H1 (cell line): ENCODE measurements at regions not wholly inside any gene's neighbourhood (a gene's known extent, or its start where the extent isn't known, plus 50 kb on each side); places are given as distances from the start of the nearest gene placed in this dataset.

Experiments
- ASH2L ChIP-seq: fragments of 200-600, 300-600 bp; sonication (generic); IDR thresholded peaks from one replicate; pipeline ENCODE4 v1.7.1; 2017; ENCODE audit warnings: low read length
- EP300 ChIP-seq, 2 experiments: IDR thresholded peaks; 1 replicate in 1 of 2; 2 replicates in 1 of 2; pipeline ENCODE4 v1.6.1; 2011 to 2012; ENCODE audit warnings: low read depth in 2 of 2, low read length in 2 of 2, mild to moderate bottlenecking in 2 of 2, borderline replicate concordance in 1 of 2, inconsistent platforms in 1 of 2, moderate library complexity in 1 of 2
- GABPA ChIP-seq: IDR thresholded peaks from 2 replicates; pipeline ENCODE4 v1.6.1; 2011; ENCODE audit warnings: mild to moderate bottlenecking, low read length, moderate library complexity, borderline replicate concordance; ENCODE audit not compliant: insufficient read depth
- POLR2A ChIP-seq, 2 experiments: IDR thresholded peaks; 1 replicate in 1 of 2; 2 replicates in 1 of 2; pipeline ENCODE4 v1.6.1; 2011; ENCODE audit warnings: low read depth in 2 of 2, low read length in 2 of 2, mild to moderate bottlenecking in 2 of 2; ENCODE audit errors: control extremely low read depth in 1 of 2
- POLR2AphosphoS5 ChIP-seq: IDR thresholded peaks from 2 replicates; pipeline ENCODE4 v1.6.1; 2011; ENCODE audit warnings: low read depth, low read length
- RBBP5 ChIP-seq: IDR thresholded peaks from 2 replicates; pipeline ENCODE4 v1.7.1; 2012; ENCODE audit warnings: low read depth, mild to moderate bottlenecking, inconsistent platforms, low read length, moderate library complexity, borderline replicate concordance
- TF ChIP-seq, protein P1 (sequence below), 3 experiments: IDR thresholded peaks; 1 replicate in 2 of 3; 2 replicates in 1 of 3; pipeline versions ENCODE4 v1.5.1 to v1.6.1; 2011; ENCODE audit warnings: low read length in 3 of 3, mild to moderate bottlenecking in 3 of 3, inconsistent platforms in 2 of 3, low read depth in 1 of 3, moderate library complexity in 1 of 3; ENCODE audit not compliant: insufficient read depth in 1 of 3; ENCODE audit errors: control extremely low read depth in 1 of 3
- TF ChIP-seq, protein P2 (sequence below): IDR thresholded peaks from 2 replicates; pipeline ENCODE4 v1.6.1; 2012; ENCODE audit warnings: inconsistent platforms

DNA sequence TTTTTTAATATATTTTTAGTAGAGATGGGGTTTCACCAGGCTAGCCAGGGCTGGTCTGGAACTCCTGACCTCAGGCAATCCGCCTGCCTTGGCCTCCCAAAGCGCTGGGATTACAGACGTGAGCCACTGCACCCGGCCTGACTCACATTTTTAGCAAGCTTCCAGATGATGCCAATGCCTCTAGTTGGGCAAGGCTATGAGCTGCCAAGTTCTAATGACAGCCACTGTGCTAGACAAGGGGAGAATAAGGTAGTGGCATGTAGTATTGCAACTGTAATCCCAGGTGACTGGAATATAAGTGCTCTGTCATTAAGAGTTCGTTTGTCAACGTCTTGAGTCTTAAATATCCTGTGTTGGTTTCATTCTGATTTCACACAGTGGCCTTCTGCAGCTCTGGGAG is 96.7 kb downstream of the SLIT2 start:
- TF ChIP-seq, protein P1, sequence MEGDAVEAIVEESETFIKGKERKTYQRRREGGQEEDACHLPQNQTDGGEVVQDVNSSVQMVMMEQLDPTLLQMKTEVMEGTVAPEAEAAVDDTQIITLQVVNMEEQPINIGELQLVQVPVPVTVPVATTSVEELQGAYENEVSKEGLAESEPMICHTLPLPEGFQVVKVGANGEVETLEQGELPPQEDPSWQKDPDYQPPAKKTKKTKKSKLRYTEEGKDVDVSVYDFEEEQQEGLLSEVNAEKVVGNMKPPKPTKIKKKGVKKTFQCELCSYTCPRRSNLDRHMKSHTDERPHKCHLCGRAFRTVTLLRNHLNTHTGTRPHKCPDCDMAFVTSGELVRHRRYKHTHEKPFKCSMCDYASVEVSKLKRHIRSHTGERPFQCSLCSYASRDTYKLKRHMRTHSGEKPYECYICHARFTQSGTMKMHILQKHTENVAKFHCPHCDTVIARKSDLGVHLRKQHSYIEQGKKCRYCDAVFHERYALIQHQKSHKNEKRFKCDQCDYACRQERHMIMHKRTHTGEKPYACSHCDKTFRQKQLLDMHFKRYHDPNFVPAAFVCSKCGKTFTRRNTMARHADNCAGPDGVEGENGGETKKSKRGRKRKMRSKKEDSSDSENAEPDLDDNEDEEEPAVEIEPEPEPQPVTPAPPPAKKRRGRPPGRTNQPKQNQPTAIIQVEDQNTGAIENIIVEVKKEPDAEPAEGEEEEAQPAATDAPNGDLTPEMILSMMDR (IDR thresholded peaks at IDR 0.05; ENCODE audit: control extremely low read depth in 1 of 3, insufficient read depth in 1 of 3, low read depth in 1 of 3, low read length in 3 of 3): no peak
- TF ChIP-seq POLR2AphosphoS5 (no peak), EP300 (IDR thresholded peaks at IDR 0.05; ENCODE audit: borderline replicate concordance in 1 of 2, low read depth in 2 of 2, low read length in 2 of 2) (no peak), ASH2L (no peak), RBBP5 (no peak), POLR2A (IDR thresholded peaks at IDR 0.05; ENCODE audit: control extremely low read depth in 1 of 2, low read depth in 2 of 2, low read length in 2 of 2) (no peak), GABPA (no peak)
- TF ChIP-seq, protein P2, sequence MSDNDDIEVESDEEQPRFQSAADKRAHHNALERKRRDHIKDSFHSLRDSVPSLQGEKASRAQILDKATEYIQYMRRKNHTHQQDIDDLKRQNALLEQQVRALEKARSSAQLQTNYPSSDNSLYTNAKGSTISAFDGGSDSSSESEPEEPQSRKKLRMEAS: no peak
